HG03280 (cell line): ENCODE measurements at regions not wholly inside any gene's neighbourhood (a gene's known extent, or its start where the extent isn't known, plus 50 kb on each side); places are given as distances from the start of the nearest gene placed in this dataset.

Experiments used
- ATAC-seq: cut with Tn5 transposase; IDR thresholded peaks from one replicate; pipeline ENCODE4 v1.9.1; 2021; ENCODE audit warnings: mild to moderate bottlenecking, moderate library complexity; ENCODE audit not compliant: unreplicated experiment

GRCh38 chr3:99016452-99016851 lies 115.0 kb upstream of the DCBLD2 start:
- ATAC-seq: no peak

- no peak for ATAC-seq
Measured at GRCh38 chr3:99013777-99014315, 112.4 kb upstream of the DCBLD2 start.

- ATAC-seq: no peak
Measured at GRCh38 chr3:99013077-99013476, 111.6 kb upstream of the DCBLD2 start.

GRCh38 chr3:99012051-99012450 lies 110.6 kb upstream of the DCBLD2 start:
- peak; percentile 64 for ATAC-seq

GRCh38 chr3:99009851-99010250 lies 108.4 kb upstream of the DCBLD2 start:
- ATAC-seq: no peak

GRCh38 chr3:99006686-99007085 lies 105.2 kb upstream of the DCBLD2 start:
- ATAC-seq: no peak

- ATAC-seq: no peak
Measured at GRCh38 chr3:98999675-99000074, 98.2 kb upstream of the DCBLD2 start.

- ATAC-seq: no peak
Measured at GRCh38 chr3:98994128-98994762, 92.8 kb upstream of the DCBLD2 start.

- no peak for ATAC-seq
Measured at GRCh38 chr3:98991393-98991792, 89.9 kb upstream of the DCBLD2 start.

GRCh38 chr3:98990657-98991056 lies 89.2 kb upstream of the DCBLD2 start:
- ATAC-seq: no peak

GRCh38 chr3:98986073-98986472 lies 84.6 kb upstream of the DCBLD2 start:
- no peak for ATAC-seq

GRCh38 chr3:98985431-98985830 lies 83.9 kb upstream of the DCBLD2 start:
- ATAC-seq: no peak

GRCh38 chr3:98984024-98984423 lies 82.5 kb upstream of the DCBLD2 start:
- no peak for ATAC-seq

- ATAC-seq: no peak
Measured at GRCh38 chr3:98982351-98982750, 80.9 kb upstream of the DCBLD2 start.

- peak; percentile 72 for ATAC-seq
Measured at GRCh38 chr3:98980915-98981596, 79.6 kb upstream of the DCBLD2 start.

GRCh38 chr3:98979296-98979695 lies 77.8 kb upstream of the DCBLD2 start:
- no peak for ATAC-seq

- ATAC-seq: no peak
Measured at GRCh38 chr3:98978068-98978811, 76.7 kb upstream of the DCBLD2 start.

- no peak for ATAC-seq
Measured at GRCh38 chr3:98977520-98977919, 76.0 kb upstream of the DCBLD2 start.

- ATAC-seq: no peak
Measured at GRCh38 chr3:98974442-98974841, 72.9 kb upstream of the DCBLD2 start.

- ATAC-seq: no peak
Measured at GRCh38 chr3:98972720-98973119, 71.2 kb upstream of the DCBLD2 start.

- no peak for ATAC-seq
Measured at GRCh38 chr3:98972155-98972554, 70.7 kb upstream of the DCBLD2 start.

GRCh38 chr3:98971169-98971681 lies 69.7 kb upstream of the DCBLD2 start:
- ATAC-seq: no peak
